ENCODE measurements at regions not wholly inside any gene's neighbourhood (a gene's known extent, or its start where the extent isn't known, plus 50 kb on each side); places are given as distances from the start of the nearest gene placed in this dataset.

GRCh38 chr1:239819096-239819495 lies 272.6 kb upstream of the FMN2 start:
- H3K9me2 ChIP-seq (replicated peaks; ENCODE audit: insufficient read depth, low read length) = no peaks in the 10 kb centered on the region
- no peak overlapping the region for H3K27ac ChIP-seq (ENCODE audit: low read depth, low read length)
- no peak overlapping the region for H3K9ac ChIP-seq (ENCODE audit: low read length)
- H3K36me3 ChIP-seq (ENCODE audit: low read length) = no peaks in the 10 kb centered on the region
- no peaks in the 10 kb centered on the region for H3K79me2 ChIP-seq (ENCODE audit: insufficient read depth, low read length)
- H4K20me1 ChIP-seq (ENCODE audit: low read depth, low read length) = no peaks in the 10 kb centered on the region
- no peaks in the 10 kb centered on the region for H3K27me3 ChIP-seq (ENCODE audit: low read length)
- no peak overlapping the region for H3K4me3 ChIP-seq (ENCODE audit: insufficient read depth, low read length, poor library complexity, severe bottlenecking)
- no peak overlapping the region for H3K4me2 ChIP-seq (ENCODE audit: low read depth, low read length, poor library complexity, severe bottlenecking)
- H2AFZ ChIP-seq (ENCODE audit: low read depth, low read length, severe bottlenecking) = no peak overlapping the region
- TF ChIP-seq EZH2phosphoT487 (conservative IDR thresholded peaks at IDR 0.05; ENCODE audit: low read length) = no peak
- TF ChIP-seq CTCF (IDR thresholded peaks at IDR 0.05; ENCODE audit: insufficient read depth, low read length, poor library complexity, severe bottlenecking) = no peak
- no peaks in the 10 kb centered on the region for H3K9me3 ChIP-seq (ENCODE audit: insufficient read depth, low read length)
- no peaks in the 10 kb centered on the region for H3F3A ChIP-seq (ENCODE audit: insufficient read depth)

- Histone ChIP-seq H4K20me1 (ENCODE audit: low read depth, low read length) (no peaks in the 10 kb centered on the region), H3K27ac (ENCODE audit: low read depth, low read length) (no peak overlapping the region), H3F3A (ENCODE audit: insufficient read depth) (no peaks in the 10 kb centered on the region), H2AFZ (ENCODE audit: low read depth, low read length, severe bottlenecking) (no peak overlapping the region), H3K9me3 (ENCODE audit: insufficient read depth, low read length) (no peaks in the 10 kb centered on the region), H3K27me3 (ENCODE audit: low read length) (no peaks in the 10 kb centered on the region), H3K9ac (ENCODE audit: low read length) (no peak overlapping the region), H3K36me3 (ENCODE audit: low read length) (no peaks in the 10 kb centered on the region), H3K4me3 (ENCODE audit: insufficient read depth, low read length, poor library complexity, severe bottlenecking) (no peak overlapping the region), H3K9me2 (replicated peaks; ENCODE audit: insufficient read depth, low read length) (no peaks in the 10 kb centered on the region), H3K79me2 (ENCODE audit: insufficient read depth, low read length) (no peaks in the 10 kb centered on the region), H3K4me2 (ENCODE audit: low read depth, low read length, poor library complexity, severe bottlenecking) (no peak overlapping the region)
- TF ChIP-seq CTCF (IDR thresholded peaks at IDR 0.05; ENCODE audit: insufficient read depth, low read length, poor library complexity, severe bottlenecking) = no peak
- no peak for TF ChIP-seq EZH2phosphoT487 (conservative IDR thresholded peaks at IDR 0.05; ENCODE audit: low read length)
Observed at GRCh38 chr1:239819756-239820250, 271.9 kb upstream of the FMN2 start.

GRCh38 chr1:239823852-239824251 lies 267.8 kb upstream of the FMN2 start:
- Histone ChIP-seq H3K9ac (ENCODE audit: low read length) (no peak overlapping the region), H3F3A (ENCODE audit: insufficient read depth) (no peaks in the 10 kb centered on the region), H4K20me1 (ENCODE audit: low read depth, low read length) (no peaks in the 10 kb centered on the region), H3K4me3 (ENCODE audit: insufficient read depth, low read length, poor library complexity, severe bottlenecking) (no peak overlapping the region), H3K9me2 (replicated peaks; ENCODE audit: insufficient read depth, low read length) (no peaks in the 10 kb centered on the region), H3K9me3 (ENCODE audit: insufficient read depth, low read length) (no peaks in the 10 kb centered on the region), H3K27ac (ENCODE audit: low read depth, low read length) (no peak overlapping the region), H3K27me3 (ENCODE audit: low read length) (no peaks in the 10 kb centered on the region), H3K36me3 (ENCODE audit: low read length) (no peaks in the 10 kb centered on the region), H3K4me2 (ENCODE audit: low read depth, low read length, poor library complexity, severe bottlenecking) (no peak overlapping the region), H2AFZ (ENCODE audit: low read depth, low read length, severe bottlenecking) (no peak overlapping the region), H3K79me2 (ENCODE audit: insufficient read depth, low read length) (no peaks in the 10 kb centered on the region)
- TF ChIP-seq EZH2phosphoT487 (conservative IDR thresholded peaks at IDR 0.05; ENCODE audit: low read length) = no peak
- TF ChIP-seq CTCF (IDR thresholded peaks at IDR 0.05; ENCODE audit: insufficient read depth, low read length, poor library complexity, severe bottlenecking) = no peak
